BLaER1 (cell line): ENCODE measurements at regions not wholly inside any gene's neighbourhood (a gene's known extent, or its start where the extent isn't known, plus 50 kb on each side); places are given as distances from the start of the nearest gene placed in this dataset.

Source experiments
- H3K27ac ChIP-seq: shearing (Covaris generic); formaldehyde crosslinking; 2 replicates; pipeline ENCODE4 v1.8.1; 2022
- H3K27me3 ChIP-seq: shearing (Covaris generic); formaldehyde crosslinking; 2 replicates; pipeline ENCODE4 v1.8.1; 2022
- H3K36me3 ChIP-seq: shearing (Covaris generic); formaldehyde crosslinking; 2 replicates; pipeline ENCODE4 v1.8.1; 2022
- H3K4me1 ChIP-seq: shearing (Covaris generic); formaldehyde crosslinking; 2 replicates; pipeline ENCODE4 v1.8.1; 2022
- H3K4me2 ChIP-seq: shearing (Covaris generic); formaldehyde crosslinking; 2 replicates; pipeline ENCODE4 v1.8.1; 2022
- H3K4me3 ChIP-seq: shearing (Covaris generic); formaldehyde crosslinking; 2 replicates; pipeline ENCODE4 v1.8.1; 2022
- H3K9ac ChIP-seq: shearing (Covaris generic); formaldehyde crosslinking; 2 replicates; pipeline ENCODE4 v1.8.1; 2022
- H3K9me3 ChIP-seq: shearing (Covaris generic); formaldehyde crosslinking; 2 replicates; pipeline ENCODE4 v1.8.1; 2022
- H4K20me1 ChIP-seq: shearing (Covaris generic); formaldehyde crosslinking; 2 replicates; pipeline ENCODE4 v1.8.1; 2022
- Cebpa-rat ChIP-seq: shearing (Covaris generic); IDR thresholded peaks from 2 replicates; pipeline ENCODE4 v1.8.1; 2022

DNA sequence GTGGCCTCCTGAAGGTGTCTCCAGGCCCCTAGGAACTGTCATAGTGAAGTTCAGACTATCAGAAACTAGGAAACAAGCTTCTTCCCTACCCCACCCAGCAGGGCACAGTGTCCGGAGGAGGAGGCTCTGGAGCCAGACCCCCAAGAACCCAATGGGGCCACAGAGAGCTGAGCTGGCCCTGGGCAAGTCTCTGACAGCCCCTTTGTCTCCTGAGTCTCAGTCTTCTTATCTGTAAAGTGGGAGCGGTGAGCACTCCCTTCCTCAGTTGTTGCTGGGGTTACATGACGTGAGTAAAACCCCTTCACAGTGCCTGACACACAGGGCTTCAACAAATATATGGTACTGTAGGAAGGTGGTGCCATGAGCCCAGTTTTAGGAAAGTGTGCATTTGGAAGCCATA is 675.8 kb downstream of the MATN1 start:
- Histone ChIP-seq H3K4me2 (no peak overlapping the region), H3K4me3 (no peak overlapping the region), H3K9me3 (peaks cover 16% of the 10 kb centered on the region), H3K27me3 (no peaks in the 10 kb centered on the region), H3K4me1 (no peaks in the 10 kb centered on the region), H3K27ac (no peak overlapping the region), H4K20me1 (no peaks in the 10 kb centered on the region), H3K9ac (no peak overlapping the region), H3K36me3 (no peaks in the 10 kb centered on the region)
- TF ChIP-seq Cebpa-rat: no peak

- no peak overlapping the region for H3K4me2 ChIP-seq
- no peaks in the 10 kb centered on the region for H3K36me3 ChIP-seq
- no peak overlapping the region for H3K4me3 ChIP-seq
- no peaks in the 10 kb centered on the region for H3K4me1 ChIP-seq
- no peak overlapping the region for H3K9ac ChIP-seq
- TF ChIP-seq Cebpa-rat: no peak
- no peak overlapping the region for H3K27ac ChIP-seq
- peaks cover 24% of the 10 kb centered on the region for H3K9me3 ChIP-seq
- H4K20me1 ChIP-seq: no peaks in the 10 kb centered on the region
- no peaks in the 10 kb centered on the region for H3K27me3 ChIP-seq
Observed at GRCh38 chr1:30046751-30047150, 676.6 kb downstream of the MATN1 start.

- H3K4me3 ChIP-seq: no peak overlapping the region
- no peaks in the 10 kb centered on the region for H3K27me3 ChIP-seq
- no peak overlapping the region for H3K9ac ChIP-seq
- no peaks in the 10 kb centered on the region for H4K20me1 ChIP-seq
- no peak overlapping the region for H3K27ac ChIP-seq
- no peaks in the 10 kb centered on the region for H3K36me3 ChIP-seq
- TF ChIP-seq Cebpa-rat: no peak
- H3K4me1 ChIP-seq: no peaks in the 10 kb centered on the region
- H3K9me3 ChIP-seq: peaks cover 29% of the 10 kb centered on the region
- H3K4me2 ChIP-seq: no peak overlapping the region
Observed at GRCh38 chr1:30045304-30046090, 677.9 kb downstream of the MATN1 start.

DNA sequence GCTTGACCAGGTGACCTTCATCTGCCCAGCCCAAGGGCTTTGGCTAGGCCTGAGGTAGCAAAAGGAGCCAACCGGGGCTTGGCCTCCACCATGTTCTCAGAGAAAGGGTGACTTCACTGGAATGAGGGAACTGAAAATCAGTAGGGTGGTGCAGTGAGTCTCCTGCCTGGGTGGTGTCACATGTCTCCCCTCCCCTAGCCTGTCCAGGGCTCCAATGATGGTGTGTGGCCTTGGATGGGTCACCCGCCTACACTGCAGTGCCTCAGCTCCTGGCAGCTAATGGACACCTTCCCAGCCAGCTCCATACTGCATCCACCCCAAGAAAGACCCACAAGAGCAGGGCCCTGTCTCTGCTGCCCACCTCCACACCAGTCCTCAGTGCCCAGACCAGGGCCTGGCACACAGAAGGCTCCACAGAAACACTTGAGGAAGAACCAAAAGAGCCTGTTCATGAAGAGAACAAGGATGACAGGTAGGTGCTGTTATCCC is 678.7 kb downstream of the MATN1 start:
- no peak overlapping the region for H3K4me2 ChIP-seq
- H3K36me3 ChIP-seq: no peaks in the 10 kb centered on the region
- H3K9ac ChIP-seq: no peak overlapping the region
- peaks cover 29% of the 10 kb centered on the region for H3K9me3 ChIP-seq
- H3K4me3 ChIP-seq: no peak overlapping the region
- H3K4me1 ChIP-seq: no peaks in the 10 kb centered on the region
- H3K27me3 ChIP-seq: no peaks in the 10 kb centered on the region
- H3K27ac ChIP-seq: no peak overlapping the region
- TF ChIP-seq Cebpa-rat: no peak
- H4K20me1 ChIP-seq: no peaks in the 10 kb centered on the region

DNA sequence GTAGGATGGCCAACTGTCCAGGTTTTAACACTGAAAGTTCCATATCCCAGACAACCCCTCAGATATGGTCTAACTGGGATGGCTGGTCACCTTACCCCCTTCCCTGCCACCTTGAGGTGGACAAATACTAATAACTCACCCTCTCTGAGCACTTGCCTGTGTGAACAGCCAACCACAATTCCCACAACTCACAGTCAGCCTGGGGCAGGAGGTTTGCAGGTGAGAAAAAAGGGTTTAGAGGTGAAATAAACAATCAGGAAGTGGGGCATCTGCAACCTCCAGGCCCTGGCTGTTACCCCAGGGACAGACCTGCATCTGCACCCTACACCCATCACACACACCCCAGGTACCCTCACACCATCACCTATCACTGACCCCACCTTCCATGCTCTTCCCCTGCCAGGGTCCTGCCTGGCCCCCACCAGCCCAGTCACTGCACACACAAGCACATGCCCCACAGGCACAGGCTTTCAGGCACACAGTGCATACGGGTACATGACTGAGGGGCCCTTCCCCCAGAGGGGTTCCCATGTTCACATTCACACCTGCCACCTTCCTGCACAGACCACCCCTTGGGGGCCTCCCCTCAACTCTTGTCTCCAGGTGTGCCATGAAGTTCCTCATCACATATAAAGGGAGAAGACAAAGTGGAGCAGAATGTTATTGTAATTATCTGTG is 679.5 kb downstream of the MATN1 start:
- H3K4me3 ChIP-seq: no peak overlapping the region
- H3K9me3 ChIP-seq: peaks cover 29% of the 10 kb centered on the region
- no peak overlapping the region for H3K4me2 ChIP-seq
- no peaks in the 10 kb centered on the region for H3K4me1 ChIP-seq
- H3K36me3 ChIP-seq: no peaks in the 10 kb centered on the region
- H4K20me1 ChIP-seq: no peaks in the 10 kb centered on the region
- no peak for TF ChIP-seq Cebpa-rat
- H3K27me3 ChIP-seq: no peaks in the 10 kb centered on the region
- no peak overlapping the region for H3K27ac ChIP-seq
- no peak overlapping the region for H3K9ac ChIP-seq

- no peaks in the 10 kb centered on the region for H3K27me3 ChIP-seq
- TF ChIP-seq Cebpa-rat: no peak
Observed at GRCh38 chr1:30043256-30043655, 680.1 kb downstream of the MATN1 start.

GRCh38 chr1:30042438-30043147 is 680.8 kb downstream of the MATN1 start:
- H3K9ac ChIP-seq: no peak overlapping the region
- no peaks in the 10 kb centered on the region for H3K36me3 ChIP-seq
- no peaks in the 10 kb centered on the region for H4K20me1 ChIP-seq
- no peak overlapping the region for H3K27ac ChIP-seq
- no peak overlapping the region for H3K4me2 ChIP-seq
- H3K4me3 ChIP-seq: no peak overlapping the region
- TF ChIP-seq Cebpa-rat: no peak
- peaks cover 29% of the 10 kb centered on the region for H3K9me3 ChIP-seq
- H3K4me1 ChIP-seq: no peaks in the 10 kb centered on the region
- H3K27me3 ChIP-seq: no peaks in the 10 kb centered on the region

More at GRCh38 chr1:30043256-30043655, 680.1 kb downstream of the MATN1 start:
- H3K9me3 ChIP-seq: peaks cover 29% of the 10 kb centered on the region
- H3K27ac ChIP-seq: no peak overlapping the region
- no peaks in the 10 kb centered on the region for H3K4me1 ChIP-seq
- no peaks in the 10 kb centered on the region for H4K20me1 ChIP-seq
- no peaks in the 10 kb centered on the region for H3K36me3 ChIP-seq
- H3K4me3 ChIP-seq: no peak overlapping the region
- no peak overlapping the region for H3K9ac ChIP-seq
- H3K4me2 ChIP-seq: no peak overlapping the region

DNA sequence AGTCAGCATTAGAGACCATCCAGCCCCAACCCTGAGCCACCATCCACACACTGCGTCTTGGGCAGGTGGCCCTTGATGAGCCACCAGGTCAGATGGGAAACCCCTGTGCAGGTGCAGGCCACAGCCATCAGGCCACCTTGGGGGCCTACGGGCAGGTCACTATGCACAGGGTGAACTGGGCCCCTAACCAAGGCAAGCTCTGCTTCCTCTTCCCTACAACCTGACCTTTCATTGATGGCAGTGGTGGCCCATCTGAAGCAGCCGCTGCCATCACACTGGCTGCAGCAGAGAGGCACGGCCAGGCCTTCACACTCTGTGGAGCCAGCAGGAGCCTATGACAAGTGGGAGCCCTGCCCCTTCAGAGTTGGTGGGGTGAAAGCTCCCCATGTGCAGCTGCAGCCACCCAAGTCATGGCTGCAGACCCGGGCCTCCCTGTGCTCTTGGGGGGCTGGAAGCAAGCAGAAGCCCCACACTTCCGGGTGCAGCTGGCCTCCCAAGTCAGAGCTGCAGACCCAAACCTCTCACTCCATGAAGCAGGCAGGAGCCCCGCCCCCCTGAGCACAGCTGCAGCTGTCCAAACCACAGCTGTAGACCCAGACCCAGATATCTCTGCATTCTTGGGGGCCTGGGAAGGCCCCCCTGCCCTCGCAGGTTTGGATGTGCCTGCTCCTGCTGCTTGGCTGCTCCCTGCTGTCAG is 681.5 kb downstream of the MATN1 start:
- Histone ChIP-seq H3K9me3 (peaks cover 29% of the 10 kb centered on the region), H4K20me1 (no peaks in the 10 kb centered on the region), H3K9ac (no peak overlapping the region), H3K4me3 (no peak overlapping the region), H3K36me3 (no peaks in the 10 kb centered on the region), H3K4me2 (no peak overlapping the region), H3K4me1 (no peaks in the 10 kb centered on the region), H3K27ac (no peak overlapping the region), H3K27me3 (no peaks in the 10 kb centered on the region)
- TF ChIP-seq Cebpa-rat: no peak
